A673 (cell line): ENCODE measurements at regions not wholly inside any gene's neighbourhood (a gene's known extent, or its start where the extent isn't known, plus 50 kb on each side); places are given as distances from the start of the nearest gene placed in this dataset.
A peak's percentile ranks its signal among the peaks of the same experiment; 100 is the strongest.

ENCODE experiments used
- BruUV-seq: library from RNA; stranded (reverse); fragments of 400-500 nt; replicated peaks from 2 replicates; lab custom pipeline; 2021; lab: Mats Ljungman, UMichigan
- CTCF ChIA-PET: fragments of 300-600 bp; sonication (Branson Sonifier 250); formaldehyde crosslinking; loops from one replicate; lab custom pipeline; 2022; ENCODE audit warnings: antibody characterized with exemption; lab: Charles Lee
- POLR2A ChIA-PET: fragments of 300-600 bp; sonication (Branson Sonifier 250); formaldehyde crosslinking; loops from one replicate; lab custom pipeline; 2022; ENCODE audit warnings: antibody characterized with exemption; ENCODE audit not compliant: low non-redundant PET; lab: Charles Lee
- DNase-seq: peaks from one replicate; pipeline ENCODE4 v3.0.0-alpha.2; 2015; ENCODE audit warnings: low spot score
- H3K27ac ChIP-seq: fragments of 200-600 bp; sonication (generic); 2 replicates; pipeline ENCODE4 v1.5.1; 2016; ENCODE audit warnings: mixed run types, low read depth, mild to moderate bottlenecking, mixed read lengths, antibody characterized with exemption, low read length; ENCODE audit not compliant: poor library complexity, severe bottlenecking
- H3K27me3 ChIP-seq: fragments of 200-600 bp; sonication (generic); replicated peaks from 2 replicates; pipeline ENCODE4 v1.6.1; 2017; ENCODE audit warnings: mixed run types, low read depth, mild to moderate bottlenecking, mixed read lengths, antibody characterized with exemption, low read length; ENCODE audit not compliant: insufficient read depth, poor library complexity
- H3K36me3 ChIP-seq: fragments of 200-600 bp; sonication (generic); 2 replicates; pipeline ENCODE4 v1.6.1; 2016; ENCODE audit warnings: mixed run types, mild to moderate bottlenecking, mixed read lengths, antibody characterized with exemption, low read length; ENCODE audit not compliant: insufficient read depth, poor library complexity, severe bottlenecking
- H3K4me1 ChIP-seq: fragments of 200-600 bp; sonication (generic); 2 replicates; pipeline ENCODE4 v1.6.1; 2017; ENCODE audit warnings: mixed run types, mild to moderate bottlenecking, mixed read lengths, antibody characterized with exemption, low read length; ENCODE audit not compliant: insufficient read depth, poor library complexity, severe bottlenecking
- H3K4me3 ChIP-seq: fragments of 200-600 bp; sonication (generic); 2 replicates; pipeline ENCODE4 v1.5.1; 2016; ENCODE audit warnings: low read depth, mixed run types, mild to moderate bottlenecking, mixed read lengths, low read length; ENCODE audit not compliant: poor library complexity, severe bottlenecking
- H3K9me3 ChIP-seq: fragments of 200-600 bp; sonication (generic); 2 replicates; pipeline ENCODE4 v1.6.1; 2016; ENCODE audit warnings: mixed run types, low read depth, mild to moderate bottlenecking, mixed read lengths, antibody characterized with exemption, low read length; ENCODE audit not compliant: poor library complexity, severe bottlenecking
- EZH2 ChIP-seq: fragments of 200-600 bp; sonication (generic); IDR thresholded peaks from 2 replicates; pipeline ENCODE4 v1.6.1; 2017; ENCODE audit warnings: borderline replicate concordance, low read depth, mild to moderate bottlenecking, mixed read lengths, antibody characterized with exemption, low read length; ENCODE audit not compliant: poor library complexity, severe bottlenecking
- intact Hi-C: fragments of 100-400 bp; cut with micrococcal nuclease; formaldehyde crosslinking; loops from one replicate; pipeline ENCODE4 v1.10.0; 2022; ENCODE audit not compliant: unreplicated experiment
- TF ChIP-seq, protein P1 (sequence below): fragments of 300-800, 200-600 bp; sonication (generic); conservative IDR thresholded peaks from 2 replicates; pipeline ENCODE4 v1.5.1; 2017; ENCODE audit warnings: low read depth, mild to moderate bottlenecking, antibody characterized with exemption, low read length, moderate library complexity, mixed read lengths

DNA sequence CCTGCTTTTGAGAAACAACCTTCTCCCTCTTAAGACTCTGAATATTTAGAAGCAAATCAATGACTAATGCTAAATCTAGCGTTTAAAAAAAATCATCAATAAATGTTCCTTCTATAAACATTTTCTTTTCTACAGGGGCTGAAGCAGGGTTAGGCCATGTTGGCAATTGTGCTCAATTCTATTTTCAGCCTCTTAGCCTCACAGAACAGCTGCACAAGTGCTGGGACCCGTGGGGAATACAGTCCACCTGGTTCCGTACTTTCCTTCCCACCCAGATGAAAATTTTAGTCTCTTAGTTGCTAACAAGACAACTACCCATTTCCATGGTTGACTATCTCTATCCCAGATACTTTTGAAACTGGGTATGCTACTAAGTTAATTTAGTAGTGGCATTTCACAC is 138.6 kb downstream of the RPS12 start:
- CTCF ChIA-PET, result no interaction called here
- intact Hi-C loops, result loop anchor here (10.0 kb wide), 2 partner anchors 288 to 962 kb away; no protein-coding TSS in a partner anchor
- Histone ChIP-seq H3K4me3 (no peak overlapping the region), H3K4me1 (no peaks in the 10 kb centered on the region), H3K36me3 (no peaks in the 10 kb centered on the region), H3K27me3 (peaks cover 96% of the 10 kb centered on the region), H3K27ac (no peak overlapping the region), H3K9me3 (no peaks in the 10 kb centered on the region)
- no TSS peak for BruUV-seq
- POLR2A ChIA-PET, result no interaction called here
- TF ChIP-seq, protein P1, sequence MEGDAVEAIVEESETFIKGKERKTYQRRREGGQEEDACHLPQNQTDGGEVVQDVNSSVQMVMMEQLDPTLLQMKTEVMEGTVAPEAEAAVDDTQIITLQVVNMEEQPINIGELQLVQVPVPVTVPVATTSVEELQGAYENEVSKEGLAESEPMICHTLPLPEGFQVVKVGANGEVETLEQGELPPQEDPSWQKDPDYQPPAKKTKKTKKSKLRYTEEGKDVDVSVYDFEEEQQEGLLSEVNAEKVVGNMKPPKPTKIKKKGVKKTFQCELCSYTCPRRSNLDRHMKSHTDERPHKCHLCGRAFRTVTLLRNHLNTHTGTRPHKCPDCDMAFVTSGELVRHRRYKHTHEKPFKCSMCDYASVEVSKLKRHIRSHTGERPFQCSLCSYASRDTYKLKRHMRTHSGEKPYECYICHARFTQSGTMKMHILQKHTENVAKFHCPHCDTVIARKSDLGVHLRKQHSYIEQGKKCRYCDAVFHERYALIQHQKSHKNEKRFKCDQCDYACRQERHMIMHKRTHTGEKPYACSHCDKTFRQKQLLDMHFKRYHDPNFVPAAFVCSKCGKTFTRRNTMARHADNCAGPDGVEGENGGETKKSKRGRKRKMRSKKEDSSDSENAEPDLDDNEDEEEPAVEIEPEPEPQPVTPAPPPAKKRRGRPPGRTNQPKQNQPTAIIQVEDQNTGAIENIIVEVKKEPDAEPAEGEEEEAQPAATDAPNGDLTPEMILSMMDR, result no peak
- TF ChIP-seq EZH2, result no peak
- DNase-seq, result no peak

DNA sequence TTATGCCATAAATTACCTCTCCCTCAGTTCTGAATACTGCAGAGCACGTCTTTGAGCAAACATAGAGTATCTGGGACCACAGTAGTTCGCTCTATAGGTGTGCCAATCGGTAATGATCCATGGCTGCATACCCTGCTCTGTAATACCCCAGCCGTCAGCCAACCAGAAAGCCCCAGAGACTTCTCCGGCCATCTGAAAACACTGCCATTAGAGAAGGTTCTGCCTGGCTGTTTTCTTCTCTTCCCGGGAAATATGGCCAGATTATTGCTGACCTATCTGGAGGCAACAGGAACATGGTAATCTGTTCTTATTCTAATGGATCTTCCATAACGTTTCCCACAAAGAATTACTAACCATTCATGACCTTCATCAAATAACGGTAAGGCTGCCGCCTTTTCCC is 139.9 kb downstream of the RPS12 start:
- DNase-seq, result no peak
- Histone ChIP-seq H3K27me3 (peaks cover 99% of the 10 kb centered on the region), H3K27ac (no peak overlapping the region), H3K4me3 (no peak overlapping the region), H3K9me3 (no peaks in the 10 kb centered on the region), H3K36me3 (no peaks in the 10 kb centered on the region), H3K4me1 (no peaks in the 10 kb centered on the region)
- intact Hi-C loops, result loop anchor here (10.0 kb wide), 2 partner anchors 289 to 961 kb away; no protein-coding TSS in a partner anchor
- BruUV-seq, result no TSS peak
- ChIA-PET CTCF (no interaction called here), POLR2A (no interaction called here)
- TF ChIP-seq, protein P1, result no peak
- peak; percentile 55 for TF ChIP-seq EZH2

DNA sequence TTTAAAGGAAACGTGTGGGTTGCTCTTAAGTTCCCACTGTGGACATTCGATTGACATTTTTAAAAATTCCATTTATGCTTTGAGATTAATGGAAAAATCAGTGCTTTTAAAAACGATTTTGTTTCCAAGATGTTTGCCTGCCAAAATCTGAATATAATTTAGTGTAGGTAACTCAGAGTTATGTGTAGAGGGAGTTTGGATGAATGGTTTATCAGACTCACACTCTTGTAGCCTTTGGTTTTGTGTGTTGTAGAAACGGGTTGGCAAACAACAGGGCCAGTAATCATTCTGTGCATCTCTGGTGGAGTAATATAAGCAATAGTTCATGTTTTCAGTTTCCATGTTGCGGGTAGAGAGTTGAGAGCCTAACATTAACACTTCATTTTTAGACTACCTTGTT is 140.6 kb downstream of the RPS12 start:
- peaks cover 99% of the 10 kb centered on the region for H3K27me3 ChIP-seq
- H3K9me3 ChIP-seq, result no peaks in the 10 kb centered on the region
- CTCF ChIA-PET, result no interaction called here
- H3K27ac ChIP-seq, result no peak overlapping the region
- no peak for TF ChIP-seq EZH2
- H3K4me1 ChIP-seq, result no peaks in the 10 kb centered on the region
- POLR2A ChIA-PET, result no interaction called here
- BruUV-seq, result no TSS peak
- H3K36me3 ChIP-seq, result no peaks in the 10 kb centered on the region
- DNase-seq, result no peak
- intact Hi-C loops, result loop anchor here (10.0 kb wide), 2 partner anchors 290 to 960 kb away; no protein-coding TSS in a partner anchor
- H3K4me3 ChIP-seq, result no peak overlapping the region
